ENCODE measurements at regions not wholly inside any gene's neighbourhood (a gene's known extent, or its start where the extent isn't known, plus 50 kb on each side); places are given as distances from the start of the nearest gene placed in this dataset.

DNA sequence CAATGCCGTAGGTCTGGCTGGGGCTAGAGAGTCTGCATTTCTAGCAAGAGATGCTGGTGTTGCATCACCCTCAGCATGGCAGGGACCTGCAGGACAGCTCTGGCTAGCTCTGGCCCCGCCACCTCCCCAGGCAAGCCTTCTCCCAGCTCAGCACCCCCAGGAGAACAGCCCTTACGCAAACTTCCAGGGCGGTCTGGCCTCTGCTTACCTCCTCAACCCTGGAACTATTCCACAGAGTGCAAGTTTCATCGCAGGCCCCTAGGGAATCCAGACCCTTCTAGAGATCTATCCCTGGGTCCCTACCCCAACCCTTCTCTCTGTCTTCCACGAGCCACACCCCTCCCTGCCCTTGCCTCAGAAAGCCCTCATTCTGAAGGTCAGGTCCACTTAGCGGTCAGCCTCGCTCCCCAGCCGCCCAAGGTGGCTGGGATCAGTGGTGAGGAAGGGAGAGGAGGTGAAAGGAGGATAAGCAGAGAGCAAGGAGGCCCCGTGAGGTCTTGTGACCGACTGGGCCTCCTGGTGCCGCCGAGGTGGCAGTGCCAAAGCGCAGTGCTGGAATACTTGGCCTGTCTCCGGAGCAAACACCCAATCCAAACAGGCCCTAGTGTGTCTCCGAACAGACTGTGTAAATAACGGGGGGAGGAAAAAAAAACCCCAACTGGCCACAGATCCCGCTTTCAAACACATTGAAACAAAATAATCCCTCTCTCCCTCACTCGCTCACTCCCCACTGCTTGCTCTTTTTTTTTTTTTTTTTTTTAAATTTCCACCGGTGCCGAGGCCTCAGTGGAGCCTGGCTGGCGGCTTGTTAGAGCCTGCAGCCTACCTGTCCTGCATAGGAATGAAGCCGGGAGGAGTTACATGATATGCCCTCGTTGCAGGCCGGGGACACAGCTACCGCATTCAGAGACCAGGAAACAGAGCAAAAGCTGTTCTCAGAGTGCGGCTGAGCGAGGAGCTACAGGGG is 380.9 kb downstream of the SOX9 start:
- DNase-seq (ENCODE audit: low spot score), result peak; percentile 71

DNA sequence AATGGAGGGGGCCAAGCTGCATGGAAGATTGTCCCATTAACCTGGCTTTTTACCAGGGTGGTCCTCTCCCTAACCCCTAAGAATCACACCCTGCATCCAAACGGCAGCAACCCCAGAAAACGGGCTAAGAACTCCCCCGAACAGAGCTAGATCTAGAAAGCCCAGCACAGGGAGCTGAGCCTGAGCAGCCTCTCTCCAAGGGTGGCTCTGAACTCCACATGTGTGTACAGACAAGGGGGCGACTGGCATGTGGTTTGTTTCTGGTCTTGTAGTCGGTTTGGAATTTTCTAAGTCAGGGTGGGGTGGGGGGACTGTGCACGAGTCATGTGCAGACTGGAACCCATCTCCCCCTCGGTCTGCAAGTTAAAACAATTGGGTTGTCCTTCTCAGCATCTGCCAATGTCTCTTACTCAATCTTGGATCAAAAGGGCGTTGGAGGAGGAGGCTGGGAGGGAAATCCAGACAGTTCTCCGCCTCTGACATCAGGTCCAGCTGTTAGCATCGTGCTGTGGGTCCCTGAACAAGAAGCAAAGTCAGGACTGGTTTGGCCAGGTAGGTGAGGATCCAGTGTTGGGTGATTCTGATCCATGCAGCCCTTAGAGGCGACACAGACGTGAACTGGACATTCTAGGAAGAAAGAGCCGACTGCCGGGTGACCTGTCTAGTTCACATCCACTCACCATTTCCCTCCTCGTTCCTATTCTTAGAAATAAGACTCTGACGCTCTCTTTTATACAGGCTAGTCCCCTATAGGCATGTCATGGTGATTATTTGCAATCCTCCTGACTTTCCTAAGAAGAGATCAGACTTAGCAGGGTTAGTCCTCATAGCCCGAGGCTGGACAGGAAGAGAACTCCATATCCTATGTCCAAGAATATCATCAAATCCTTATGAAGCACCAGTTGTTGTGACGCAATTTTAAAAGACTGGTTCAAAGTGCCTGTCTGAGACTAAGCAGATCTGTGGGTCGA is 381.8 kb downstream of the SOX9 start:
- no peak for DNase-seq (ENCODE audit: low spot score)

DNA sequence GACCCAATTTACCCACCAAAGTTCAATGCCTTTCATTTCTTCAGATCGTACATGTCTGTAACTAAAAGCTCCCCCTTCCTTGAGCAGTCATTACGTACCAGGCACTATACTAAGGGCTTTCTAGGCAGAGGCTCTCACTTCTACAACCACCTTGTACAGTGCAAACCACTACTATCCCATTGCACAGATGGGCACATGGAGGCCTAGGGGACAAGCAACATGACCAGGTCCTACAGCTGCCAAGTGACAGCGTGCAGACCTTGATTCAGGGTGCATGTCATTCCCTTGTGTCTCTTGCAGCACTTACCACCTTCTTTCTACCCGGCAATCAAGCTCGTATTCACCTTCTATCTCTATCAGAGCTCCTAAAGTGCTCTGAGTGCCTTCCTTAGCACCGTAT is 382.7 kb downstream of the SOX9 start:
- no peak for DNase-seq (ENCODE audit: low spot score)

DNA sequence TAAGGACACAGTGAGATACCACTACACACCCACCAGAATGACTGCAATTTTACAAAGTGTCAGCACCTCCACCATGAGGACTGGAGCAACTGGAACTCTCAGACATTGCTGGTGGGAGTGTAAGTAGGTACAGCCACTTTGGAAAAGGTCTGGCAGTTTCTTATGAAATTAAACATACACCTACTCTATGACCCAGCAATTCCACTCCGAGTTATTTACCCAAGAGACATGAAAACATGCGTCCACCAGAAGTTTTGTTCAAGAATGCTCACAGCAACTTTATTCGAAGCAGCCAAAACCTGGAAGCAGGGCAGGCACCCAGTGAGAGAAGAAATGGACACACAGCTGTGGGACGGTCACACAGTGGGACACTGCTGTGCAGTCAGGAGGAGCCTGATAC is 384.0 kb downstream of the SOX9 start:
- no peak for DNase-seq (ENCODE audit: low spot score)

DNA sequence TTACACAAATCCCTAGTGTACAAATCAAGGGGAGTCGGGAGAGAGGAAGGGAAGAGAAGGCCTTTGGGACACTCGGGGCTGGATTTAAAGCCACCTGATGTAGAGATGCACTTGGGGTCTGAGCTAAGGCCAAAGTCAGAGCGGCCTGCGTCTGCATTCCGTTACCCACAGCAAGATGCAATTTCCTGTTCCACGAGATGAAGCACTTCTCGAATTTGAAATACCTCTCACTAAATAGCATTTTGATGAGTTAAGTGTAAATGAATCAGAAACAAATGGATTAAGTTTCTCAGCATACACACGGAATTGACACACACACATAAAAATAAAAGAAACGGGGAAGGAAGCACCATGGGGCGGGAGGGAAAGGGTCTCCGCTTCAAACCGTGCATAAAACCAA is 386.0 kb downstream of the SOX9 start:
- no peak for DNase-seq (ENCODE audit: low spot score)

DNA sequence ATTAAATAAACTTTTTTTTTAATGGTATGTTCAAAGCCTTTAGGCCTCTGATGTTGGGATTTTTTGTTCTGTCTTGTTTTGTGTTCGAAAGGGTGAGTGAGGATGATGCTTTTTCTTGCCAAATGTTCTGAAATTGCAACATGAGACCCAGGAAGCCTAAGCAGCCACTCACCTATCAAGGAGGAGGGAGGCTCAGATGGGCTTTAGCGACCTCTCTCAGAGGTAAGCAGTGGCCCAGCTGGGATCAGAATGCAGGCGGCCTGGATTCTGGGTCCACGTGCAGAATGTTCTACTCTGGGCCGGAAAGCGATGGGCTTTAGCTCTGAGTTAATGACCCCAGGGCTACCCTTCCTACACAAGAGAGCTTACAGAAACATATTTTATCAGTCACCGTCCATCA is 386.6 kb downstream of the SOX9 start:
- DNase-seq (ENCODE audit: low spot score), result no peak

DNA sequence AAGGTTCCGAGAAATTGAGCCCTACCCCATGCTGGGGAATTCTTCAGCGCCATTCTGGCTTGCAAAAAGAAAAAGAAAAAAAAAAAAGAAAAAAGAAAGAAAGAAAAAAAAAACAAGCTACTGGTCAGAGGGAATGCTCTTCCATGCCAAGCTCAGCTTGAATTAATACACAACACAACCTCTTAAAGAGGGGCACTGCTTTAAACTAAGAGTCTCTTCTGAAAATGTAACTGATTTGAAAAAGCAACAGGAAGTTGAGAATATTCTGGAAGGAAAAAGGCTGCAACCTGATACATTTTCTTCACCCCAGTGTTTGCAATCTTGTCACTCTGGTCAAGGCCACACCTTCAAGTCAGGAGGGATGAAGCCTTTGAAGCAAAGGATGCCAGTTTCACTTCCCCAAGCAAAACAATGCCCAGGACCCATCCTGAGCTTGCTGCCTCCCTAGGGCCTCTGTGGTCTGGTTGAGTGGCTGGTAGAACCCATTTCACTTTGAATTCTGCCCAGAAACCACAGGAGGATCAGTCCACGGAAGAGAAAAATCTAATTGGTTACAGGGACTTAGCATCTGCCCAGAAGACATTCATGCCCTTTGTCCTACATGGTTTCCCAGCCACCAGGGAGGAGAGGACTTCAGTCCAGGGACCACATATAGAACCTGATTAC is 389.7 kb downstream of the SOX9 start:
- DNase-seq (ENCODE audit: low spot score), result no peak

DNA sequence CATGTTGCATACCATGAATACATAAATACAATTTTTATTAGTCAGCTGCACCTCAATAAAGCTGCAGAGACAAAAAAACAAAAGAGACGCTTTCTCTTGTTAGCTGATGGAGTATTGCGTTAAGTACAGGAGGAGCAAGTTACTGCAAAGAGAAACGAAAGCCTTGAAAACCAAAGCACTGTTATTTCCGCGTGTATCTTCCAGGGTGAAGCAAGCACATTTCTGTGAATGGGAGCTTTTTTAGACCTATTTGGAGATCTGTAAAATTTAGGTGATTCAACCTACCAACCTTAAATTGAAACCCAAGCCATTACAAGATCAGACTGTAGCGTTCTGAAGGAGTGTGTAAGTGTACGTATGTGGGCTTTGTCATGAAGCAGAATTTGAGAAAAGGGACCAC is 390.4 kb downstream of the SOX9 start:
- no peak for DNase-seq (ENCODE audit: low spot score)

DNA sequence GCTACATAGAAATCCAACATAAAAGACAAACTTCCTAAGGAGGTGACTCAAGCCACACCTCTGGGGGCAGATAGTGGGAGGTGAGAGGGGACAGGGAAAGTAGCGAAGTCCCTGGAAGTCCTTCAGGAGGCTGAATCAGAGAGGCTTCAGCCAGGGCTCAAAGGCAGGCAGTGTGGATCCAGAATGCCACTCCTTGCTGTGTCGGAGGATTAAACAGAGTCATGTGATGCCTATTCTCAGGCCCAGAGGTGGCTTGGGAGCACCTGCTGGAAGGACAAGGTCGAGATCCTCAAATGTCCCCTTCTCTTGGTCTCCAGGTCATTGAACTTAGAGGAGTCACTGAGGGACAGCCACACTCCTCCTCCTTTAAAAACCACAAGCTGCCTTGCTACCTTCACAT is 391.1 kb downstream of the SOX9 start:
- DNase-seq (ENCODE audit: low spot score), result no peak

DNA sequence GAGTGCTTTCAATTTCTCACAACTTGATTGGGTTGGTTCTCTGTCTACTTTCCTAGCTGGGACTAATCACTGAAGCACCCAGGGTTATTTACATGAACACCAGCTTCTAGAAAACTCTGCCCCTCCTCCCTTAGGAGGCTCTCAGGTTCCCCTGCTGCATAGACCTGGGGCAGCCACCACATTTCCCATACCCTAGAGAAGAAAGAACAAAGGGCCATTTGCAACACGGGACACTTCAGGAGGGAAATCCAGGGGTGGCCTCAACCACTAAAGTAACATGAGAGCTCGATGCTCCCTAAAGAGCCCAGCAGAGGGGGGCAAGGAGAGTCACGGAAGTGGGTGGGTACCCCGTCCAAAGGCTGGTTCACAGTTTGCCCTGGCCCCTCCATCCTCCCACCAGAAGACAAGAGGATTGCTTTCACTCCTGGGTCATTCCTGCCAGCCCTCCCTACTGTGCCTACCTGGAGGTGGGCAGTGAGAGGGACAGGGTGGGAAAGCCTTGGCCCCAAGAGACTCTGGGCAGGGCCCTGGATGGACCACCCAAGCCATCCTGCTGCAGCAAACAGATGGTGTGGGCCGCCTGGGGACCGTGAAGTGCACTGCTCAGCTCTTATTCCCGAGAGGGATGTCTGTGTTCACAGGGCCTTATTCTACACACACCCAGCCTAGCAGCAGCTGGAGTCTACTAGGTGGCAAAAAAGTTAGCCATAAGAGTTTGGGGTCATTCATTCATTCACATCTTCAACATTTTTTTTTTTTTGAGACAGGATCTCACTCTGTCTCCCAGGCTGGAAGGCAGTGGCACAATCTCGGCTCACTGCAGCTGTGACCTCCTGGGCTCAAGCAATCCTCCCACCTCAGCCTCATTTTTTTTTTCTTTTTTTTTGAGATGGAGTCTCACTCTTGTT is 392.1 kb downstream of the SOX9 start:
- no peak for DNase-seq (ENCODE audit: low spot score)

DNA sequence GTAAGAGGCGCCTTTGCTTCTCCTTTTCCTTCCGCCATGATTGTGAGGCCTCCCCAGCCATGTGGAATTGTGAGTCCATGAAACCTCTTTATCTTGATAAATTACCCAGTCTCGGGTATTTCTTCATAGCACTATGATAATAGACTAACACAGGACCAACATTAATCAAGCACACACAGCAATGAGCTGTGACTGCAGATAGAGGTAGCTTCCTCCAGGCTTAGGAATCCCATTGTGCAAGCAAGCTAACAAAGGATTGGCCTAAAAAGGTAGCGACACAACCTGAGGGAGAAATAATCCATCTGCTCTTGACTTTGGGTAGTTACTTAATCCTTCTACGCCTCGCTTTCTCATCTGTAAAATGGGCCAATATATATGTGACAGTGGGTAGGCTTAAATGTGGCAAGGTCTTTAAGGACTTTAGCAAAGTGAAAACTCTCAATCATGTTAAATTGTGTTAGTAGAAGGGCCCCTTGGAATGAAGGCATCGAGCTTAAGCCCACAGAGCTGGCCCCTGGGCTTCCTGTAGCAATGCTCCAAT is 393.6 kb downstream of the SOX9 start:
- no peak for DNase-seq (ENCODE audit: low spot score)

DNA sequence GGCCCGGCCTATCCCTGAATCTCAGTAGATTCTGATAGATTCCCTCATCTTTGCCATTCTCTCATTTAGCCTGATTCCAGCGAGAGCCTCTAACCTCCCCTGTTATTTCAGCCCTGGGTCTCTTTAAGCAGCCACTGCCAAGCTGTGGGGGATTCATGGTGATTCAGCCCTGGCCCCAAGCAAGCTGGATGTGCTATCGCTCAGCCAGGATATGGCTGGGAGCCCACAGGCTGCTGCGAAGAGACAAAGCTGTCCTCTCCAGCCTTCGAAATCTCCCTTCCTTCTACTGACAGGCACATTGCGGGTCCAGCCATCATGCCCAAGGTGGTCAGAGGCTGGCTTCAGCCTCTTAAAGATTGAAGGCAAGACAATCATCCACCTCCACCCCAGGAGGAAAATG is 394.1 kb downstream of the SOX9 start:
- DNase-seq (ENCODE audit: low spot score), result no peak

DNA sequence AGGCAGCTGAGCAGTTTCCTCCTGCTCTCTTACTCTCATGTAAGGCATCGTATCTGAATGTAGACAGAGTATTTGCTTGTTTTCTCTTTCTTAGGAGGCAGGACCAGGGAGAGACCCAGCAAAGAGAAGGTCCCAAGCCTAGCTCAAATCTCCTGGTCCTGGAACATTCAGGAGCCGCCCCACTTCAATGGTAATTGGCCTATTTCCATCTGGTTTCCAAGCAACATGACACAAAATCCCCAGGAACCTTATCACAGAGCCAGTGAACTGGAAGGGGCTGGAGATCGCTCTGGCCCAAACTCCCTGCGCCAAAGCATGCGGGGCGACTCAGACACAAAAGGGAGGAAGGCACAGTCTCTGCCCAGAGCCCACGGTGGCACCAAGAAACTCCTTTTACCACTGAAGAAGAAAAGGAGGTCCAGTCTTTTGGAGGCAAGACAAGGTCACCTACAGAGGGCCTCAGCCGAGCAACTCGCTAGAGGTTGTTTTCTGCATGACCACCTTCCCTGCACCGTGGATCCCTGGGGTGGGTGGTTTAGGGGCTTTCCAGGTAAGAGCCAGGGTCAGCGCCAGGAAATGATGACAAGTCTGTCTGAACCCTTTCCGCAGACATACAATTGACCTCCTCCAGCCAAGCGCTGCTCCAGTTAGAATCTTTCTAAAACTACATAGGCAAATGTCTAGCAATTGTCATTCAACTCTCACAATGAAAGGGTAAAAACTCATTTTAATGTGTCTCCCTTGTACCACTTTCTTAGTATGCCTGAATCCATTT is 394.7 kb downstream of the SOX9 start:
- no peak for DNase-seq (ENCODE audit: low spot score)

DNA sequence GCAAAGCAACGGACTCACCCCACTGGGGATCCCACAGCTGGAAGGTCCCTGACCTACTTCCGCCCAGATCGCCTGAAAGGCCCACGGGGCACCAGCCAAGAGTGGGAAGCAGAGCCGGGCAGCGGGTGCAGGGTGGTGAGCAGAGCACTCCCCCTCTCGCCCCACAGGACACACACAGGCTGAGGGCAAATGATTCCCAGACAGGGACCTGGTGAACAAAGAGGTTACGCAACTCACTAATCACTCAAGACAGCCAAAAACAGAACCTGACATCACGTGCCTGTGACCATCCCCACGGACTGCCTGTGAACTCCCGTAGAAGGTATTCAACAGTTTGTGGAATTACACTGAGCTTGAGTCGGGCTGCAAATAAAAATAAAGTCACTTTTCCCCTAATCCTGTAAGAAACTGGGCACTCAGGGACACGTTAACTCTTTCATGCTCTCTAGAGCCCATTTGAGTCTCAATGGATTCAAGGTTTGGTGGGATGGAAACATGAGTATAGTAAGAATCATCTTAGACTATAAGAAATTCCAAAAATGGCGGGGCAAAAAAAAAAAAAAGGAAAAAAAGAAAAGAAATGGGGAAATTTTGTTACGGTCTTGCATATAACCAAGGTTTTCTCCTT is 396.1 kb downstream of the SOX9 start:
- DNase-seq (ENCODE audit: low spot score), result no peak

DNA sequence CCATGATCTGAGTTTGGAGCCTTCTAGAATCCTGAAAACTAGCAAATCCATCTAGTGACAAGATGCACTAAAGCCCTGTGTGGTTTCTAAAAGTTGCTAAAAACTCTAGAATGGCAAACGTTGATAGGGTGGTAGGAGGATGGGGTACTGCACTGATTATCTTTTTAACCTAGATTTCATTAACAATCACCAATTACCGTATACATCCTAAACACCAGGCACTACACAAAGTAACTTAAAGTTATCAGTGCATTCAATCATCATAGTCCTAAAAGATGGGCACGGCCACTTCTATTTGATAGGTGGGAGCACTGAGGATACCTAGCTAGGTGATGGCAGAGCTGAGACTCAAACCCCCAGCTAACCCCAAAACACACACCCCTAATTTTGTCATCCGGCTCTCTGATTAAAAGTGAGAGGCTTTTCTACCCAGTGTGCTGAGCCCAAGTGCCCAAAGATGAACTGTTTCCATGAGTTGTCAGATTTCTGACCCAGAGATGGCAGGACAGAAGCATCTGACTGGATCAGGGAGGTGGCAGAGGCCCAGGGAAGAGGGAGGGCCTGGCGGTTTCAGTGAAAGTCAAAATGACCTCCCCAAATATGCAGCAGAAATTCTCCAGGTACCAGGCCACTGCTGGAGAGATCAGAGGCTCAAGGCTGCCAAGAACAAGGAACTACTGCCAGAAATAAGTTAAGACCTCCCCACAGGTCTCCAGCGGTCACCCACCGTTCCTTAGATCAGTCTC is 396.8 kb downstream of the SOX9 start:
- no peak for DNase-seq (ENCODE audit: low spot score)

DNA sequence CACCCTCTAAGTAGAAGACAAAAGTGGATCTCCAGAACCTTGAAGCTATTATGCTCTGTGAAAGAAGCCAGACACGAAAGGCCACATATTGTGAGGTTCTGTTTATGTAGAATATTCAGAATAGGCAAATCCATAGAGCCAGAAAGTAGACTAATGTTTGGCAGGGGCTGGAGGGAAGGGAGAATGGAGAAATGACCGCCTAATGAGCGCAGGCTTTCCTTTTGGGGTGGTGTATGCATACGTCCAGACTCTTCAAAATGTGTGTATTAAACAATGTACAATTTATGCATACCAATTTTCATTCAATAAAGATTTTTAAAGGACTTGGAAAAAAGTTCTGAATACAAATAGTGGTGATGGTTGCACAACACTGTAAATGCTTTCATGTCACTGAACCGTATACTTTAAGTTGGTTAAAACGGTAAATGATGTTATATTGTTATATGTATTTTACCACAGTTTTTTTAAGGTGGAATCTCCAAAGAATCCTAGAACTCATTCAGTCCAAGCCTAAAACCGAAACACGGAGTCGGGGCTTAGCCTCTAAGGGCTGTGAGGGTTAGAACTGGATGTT is 397.4 kb downstream of the SOX9 start:
- no peak for DNase-seq (ENCODE audit: low spot score)

DNA sequence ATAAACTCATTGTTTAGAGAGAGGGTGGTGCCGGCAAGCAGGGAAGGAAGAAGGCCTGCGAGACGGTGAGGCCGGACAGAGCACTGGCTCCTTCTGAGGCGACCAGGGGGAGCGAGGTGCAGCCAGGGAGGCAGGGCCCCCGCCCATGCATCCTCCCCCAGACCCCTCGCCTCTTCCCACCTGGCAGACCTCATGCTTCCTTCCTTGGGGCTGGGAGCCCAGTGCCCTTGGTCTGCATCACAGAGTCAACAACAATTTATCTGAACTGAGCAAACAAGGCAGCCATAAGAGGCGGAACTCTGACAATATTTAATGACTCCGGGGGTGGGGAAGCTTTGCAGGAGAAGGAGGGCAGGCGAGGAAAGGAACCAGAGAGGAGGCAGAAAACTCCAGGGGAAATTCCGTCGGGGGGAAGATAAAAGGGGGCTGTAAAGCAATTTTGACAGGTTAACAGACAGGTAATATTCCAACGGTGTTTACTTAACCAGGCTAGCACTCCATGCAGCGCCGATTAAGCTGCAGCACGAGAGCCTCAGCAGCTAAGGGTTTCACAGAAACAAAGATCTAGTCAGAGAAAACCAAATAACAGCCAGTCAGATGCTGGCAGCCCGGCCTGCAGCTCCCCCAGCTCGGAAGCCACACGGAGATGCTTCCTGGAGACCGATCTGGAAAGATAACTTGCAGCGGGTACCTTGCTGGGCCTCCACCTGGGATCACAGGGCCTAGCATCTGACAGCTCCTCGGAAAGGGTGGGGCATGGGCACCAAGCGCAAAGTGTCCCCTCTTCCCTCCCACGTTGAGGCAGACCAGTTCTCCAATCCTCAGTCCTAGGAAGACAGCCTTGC is 398.2 kb downstream of the SOX9 start:
- no peak for DNase-seq (ENCODE audit: low spot score)

DNA sequence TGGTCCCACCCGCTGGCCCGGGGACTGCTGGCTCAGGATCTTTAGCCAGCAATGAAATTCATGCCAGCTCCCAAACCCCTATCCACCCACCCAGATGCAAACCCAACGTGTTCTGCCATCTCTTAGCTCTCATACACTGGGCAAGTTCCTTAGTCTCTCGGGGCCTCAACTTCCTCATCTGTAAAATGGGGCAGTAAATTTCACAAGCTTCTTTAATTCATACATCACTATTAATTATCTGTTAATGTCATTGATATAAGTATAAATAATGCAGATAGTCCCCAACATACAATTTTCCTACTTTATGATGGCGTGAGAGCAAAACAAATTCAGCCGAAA is 398.7 kb downstream of the SOX9 start:
- DNase-seq (ENCODE audit: low spot score), result no peak
